Neural cell (in vitro differentiated cells): ENCODE measurements at regions not wholly inside any gene's neighbourhood (a gene's known extent, or its start where the extent isn't known, plus 50 kb on each side); places are given as distances from the start of the nearest gene placed in this dataset.

Experiments
- H2AFZ ChIP-seq: fragments of 200-600, 300-800 bp; sonication (generic), shearing (Covaris generic); 2 replicates; pipeline ENCODE4 v1.6.0; 2014; ENCODE audit warnings: low read depth, mild to moderate bottlenecking, antibody characterized with exemption, low read length, moderate library complexity
- H3F3A ChIP-seq: fragments of 200-600 bp; shearing (Covaris generic); 2 replicates; pipeline ENCODE4 v1.6.1; 2016; ENCODE audit warnings: mild to moderate bottlenecking, moderate library complexity, mixed read lengths, antibody characterized with exemption, low read length; ENCODE audit not compliant: insufficient read depth, poor library complexity, severe bottlenecking
- H3K27ac ChIP-seq: fragments of 200-600, 300-800 bp; sonication (generic), shearing (Covaris generic); 2 replicates; pipeline ENCODE4 v1.5.1; 2014; ENCODE audit warnings: mild to moderate bottlenecking, low read length, moderate library complexity
- H3K27me3 ChIP-seq: fragments of 300-800, 200-600 bp; sonication (generic), shearing (Covaris generic); 2 replicates; pipeline ENCODE4 v1.6.0; 2014; ENCODE audit warnings: mild to moderate bottlenecking, low read depth, low read length, moderate library complexity; ENCODE audit not compliant: insufficient read depth
- H3K36me3 ChIP-seq: fragments of 300-800, 200-600 bp; sonication (generic), shearing (Covaris generic); 2 replicates; pipeline ENCODE4 v1.5.1; 2014; ENCODE audit warnings: mild to moderate bottlenecking, antibody characterized with exemption, low read length, moderate library complexity; ENCODE audit not compliant: insufficient read depth
- H3K4me2 ChIP-seq: fragments of 300-800, 200-600 bp; sonication (generic), shearing (Covaris generic); 2 replicates; pipeline ENCODE4 v1.6.0; 2014; ENCODE audit warnings: mild to moderate bottlenecking, low read length
- H3K4me3 ChIP-seq: fragments of 300-800, 200-600 bp; sonication (generic), shearing (Covaris generic); 2 replicates; pipeline ENCODE4 v1.5.1; 2014; ENCODE audit warnings: mild to moderate bottlenecking, low read length, moderate library complexity
- H3K79me2 ChIP-seq: fragments of 200-600 bp; shearing (Covaris generic); replicated peaks from 2 replicates; pipeline ENCODE4 v1.6.0; 2014; ENCODE audit warnings: mild to moderate bottlenecking, low read length, moderate library complexity; ENCODE audit not compliant: insufficient read depth
- H3K9ac ChIP-seq: fragments of 300-800, 200-600 bp; sonication (generic), shearing (Covaris generic); 2 replicates; pipeline ENCODE4 v1.6.1; 2016; ENCODE audit warnings: mild to moderate bottlenecking, low read length, mixed read lengths
- H3K9me2 ChIP-seq: fragments of 200-600 bp; shearing (Covaris generic); 2 replicates; pipeline ENCODE4 v1.6.1; 2016; ENCODE audit warnings: mild to moderate bottlenecking, low read length, mixed read lengths; ENCODE audit not compliant: insufficient read depth
- H3K9me3 ChIP-seq: fragments of 200-600, 300-800 bp; sonication (generic), shearing (Covaris generic); 2 replicates; pipeline ENCODE4 v1.6.1; 2016; ENCODE audit warnings: mild to moderate bottlenecking, mixed run types, low read length, moderate library complexity, mixed read lengths
- H4K20me1 ChIP-seq: fragments of 200-600 bp; shearing (Covaris generic); 2 replicates; pipeline ENCODE4 v1.6.1; 2016; ENCODE audit warnings: mild to moderate bottlenecking, mixed run types; ENCODE audit not compliant: insufficient read depth
- CTCF ChIP-seq: fragments of 450-650 bp; IDR thresholded peaks from 2 replicates; pipeline ENCODE4 v1.5.1; 2014; ENCODE audit warnings: antibody characterized with exemption, mild to moderate bottlenecking, moderate library complexity; ENCODE audit not compliant: poor library complexity, severe bottlenecking
- EP300 ChIP-seq: fragments of 450-650 bp; conservative IDR thresholded peaks from 2 replicates; pipeline ENCODE4 v1.6.1; 2014; ENCODE audit warnings: antibody characterized with exemption, mild to moderate bottlenecking, moderate library complexity; ENCODE audit not compliant: poor library complexity, severe bottlenecking
- EZH2 ChIP-seq: fragments of 200-600, 300-800 bp; shearing (Covaris generic), sonication (generic); IDR thresholded peaks from 2 replicates; pipeline ENCODE4 v1.6.1; 2014; ENCODE audit warnings: antibody characterized with exemption, low read length, borderline replicate concordance, mild to moderate bottlenecking; ENCODE audit not compliant: insufficient read depth, poor library complexity, severe bottlenecking
- MXI1 ChIP-seq: fragments of 450-650 bp; conservative IDR thresholded peaks from 2 replicates; pipeline ENCODE4 v1.6.1; 2014; ENCODE audit warnings: antibody characterized with exemption, mild to moderate bottlenecking; ENCODE audit not compliant: poor library complexity, severe bottlenecking
- POLR2AphosphoS5 ChIP-seq: IDR thresholded peaks from 2 replicates; pipeline ENCODE4 v1.6.1; 2012
- RAD21 ChIP-seq: fragments of 450-650 bp; conservative IDR thresholded peaks from 2 replicates; pipeline ENCODE4 v1.6.1; 2014; ENCODE audit warnings: antibody characterized with exemption, mild to moderate bottlenecking, moderate library complexity
- REST ChIP-seq: IDR thresholded peaks from 2 replicates; pipeline ENCODE4 v1.6.1; 2012; ENCODE audit warnings: borderline replicate concordance
- SMC3 ChIP-seq: fragments of 450-650 bp; conservative IDR thresholded peaks from 2 replicates; pipeline ENCODE4 v1.6.1; 2014; ENCODE audit warnings: antibody characterized with exemption, mild to moderate bottlenecking, moderate library complexity; ENCODE audit not compliant: poor library complexity
- TAF1 ChIP-seq: IDR thresholded peaks from 2 replicates; pipeline ENCODE4 v1.6.1; 2012; ENCODE audit warnings: low read depth

DNA sequence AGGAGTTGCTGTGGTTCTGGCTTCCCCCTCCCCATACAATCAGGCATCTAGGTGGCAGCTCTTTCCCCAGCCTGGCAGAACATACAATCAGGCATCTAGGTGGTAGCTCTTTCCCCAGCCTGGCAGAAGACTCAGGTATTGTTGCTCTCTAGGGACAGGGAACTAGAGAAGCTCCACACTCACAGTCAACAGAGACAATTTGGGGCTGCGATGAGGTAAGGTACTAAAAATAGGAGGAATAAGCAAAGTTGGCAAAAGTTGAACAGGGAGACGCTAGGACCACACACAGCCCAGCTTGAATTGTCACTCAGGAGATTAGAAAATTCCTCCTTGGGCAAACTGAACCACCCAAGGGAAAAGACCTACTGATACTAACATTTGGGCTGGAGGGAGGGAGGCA, 315.5 kb upstream of the CDH5 start:
- H3K27me3 ChIP-seq, result no peaks in the 10 kb centered on the region
- no peak overlapping the region for H3K27ac ChIP-seq
- H4K20me1 ChIP-seq, result no peaks in the 10 kb centered on the region
- H3K9me2 ChIP-seq, result peaks cover 2% of the 10 kb centered on the region
- TF ChIP-seq REST (no peak), MXI1 (no peak), POLR2AphosphoS5 (no peak), EZH2 (no peak), EP300 (no peak), TAF1 (no peak), CTCF (no peak), SMC3 (no peak), RAD21 (no peak)
- no peaks in the 10 kb centered on the region for H3K79me2 ChIP-seq
- no peaks in the 10 kb centered on the region for H3K36me3 ChIP-seq
- no peak overlapping the region for H3K4me2 ChIP-seq
- H3K4me3 ChIP-seq, result no peak overlapping the region
- H3F3A ChIP-seq, result no peaks in the 10 kb centered on the region
- H3K9ac ChIP-seq, result no peak overlapping the region
- no peak overlapping the region for H2AFZ ChIP-seq
- H3K9me3 ChIP-seq, result no peaks in the 10 kb centered on the region

DNA sequence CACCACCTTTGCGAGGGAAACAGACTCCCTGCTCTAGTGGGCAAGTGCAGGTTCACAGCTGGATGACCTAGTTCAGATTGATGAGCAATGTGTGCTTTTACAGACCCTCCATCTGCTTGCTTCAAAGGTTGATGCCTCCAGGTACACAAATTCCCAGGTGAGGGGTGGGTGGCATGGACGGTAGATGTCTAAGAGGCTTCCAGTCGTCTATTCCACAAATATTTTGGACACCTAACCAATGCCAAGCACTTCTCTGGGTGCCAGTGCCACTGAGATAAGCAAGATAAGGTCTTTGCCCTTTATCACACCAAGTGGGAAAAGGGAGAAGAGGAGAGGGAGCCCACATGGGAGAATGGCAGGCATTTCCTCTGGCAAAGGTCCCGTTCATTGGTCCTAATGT, 316.6 kb upstream of the CDH5 start:
- Histone ChIP-seq H3K27me3 (no peaks in the 10 kb centered on the region), H3K9me2 (peaks cover 2% of the 10 kb centered on the region), H3K9me3 (no peaks in the 10 kb centered on the region), H3K79me2 (no peaks in the 10 kb centered on the region), H3K4me3 (no peak overlapping the region), H3K36me3 (no peaks in the 10 kb centered on the region), H3K9ac (no peak overlapping the region), H3K27ac (no peak overlapping the region), H4K20me1 (no peaks in the 10 kb centered on the region), H2AFZ (no peak overlapping the region), H3F3A (no peaks in the 10 kb centered on the region), H3K4me2 (no peak overlapping the region)
- TF ChIP-seq RAD21 (no peak), EP300 (no peak), MXI1 (no peak), REST (no peak), SMC3 (no peak), CTCF (no peak), EZH2 (no peak), TAF1 (no peak)
